Hippocampal formation (tissue), 2 donors: ENCODE measurements at regions not wholly inside any gene's neighbourhood (a gene's known extent, or its start where the extent isn't known, plus 50 kb on each side); places are given as distances from the start of the nearest gene placed in this dataset.

ENCODE experiments used
- DNase-seq, 2 donors: peaks; one replicate each; lab custom pipeline; 2025; lab: John Stamatoyannopoulos, UW

- no peak for DNase-seq
Observed at GRCh38 chrX:20861113-20861512, 513.1 kb upstream of the CNKSR2 start.

GRCh38 chrX:20857746-20858145 is 516.5 kb upstream of the CNKSR2 start:
- peak; percentile 25 to 43 for DNase-seq

GRCh38 chrX:20838477-20838876 is 535.7 kb upstream of the CNKSR2 start:
- DNase-seq, result no peak

- DNase-seq, result no peak
Observed at GRCh38 chrX:20829665-20830491, 544.3 kb upstream of the CNKSR2 start.

GRCh38 chrX:20825984-20826383 is 548.2 kb upstream of the CNKSR2 start:
- no peak for DNase-seq

- no peak for DNase-seq
Observed at GRCh38 chrX:20803971-20804370, 537.3 kb upstream of the RPS6KA3 start.

GRCh38 chrX:20802036-20802435 is 535.3 kb upstream of the RPS6KA3 start:
- DNase-seq, result no peak

- no peak for DNase-seq
Observed at GRCh38 chrX:20796450-20796849, 529.7 kb upstream of the RPS6KA3 start.

- DNase-seq, result no peak
Observed at GRCh38 chrX:20789103-20789502, 522.4 kb upstream of the RPS6KA3 start.

- DNase-seq, result no peak
Observed at GRCh38 chrX:20767346-20767745, 500.6 kb upstream of the RPS6KA3 start.

- no peak for DNase-seq
Observed at GRCh38 chrX:20756585-20756984, 489.9 kb upstream of the RPS6KA3 start.

- DNase-seq, result no peak
Observed at GRCh38 chrX:20753076-20753475, 486.4 kb upstream of the RPS6KA3 start.

GRCh38 chrX:20746690-20747089 is 480.0 kb upstream of the RPS6KA3 start:
- DNase-seq, result no peak

GRCh38 chrX:20743046-20743445 is 476.3 kb upstream of the RPS6KA3 start:
- no peak for DNase-seq

GRCh38 chrX:20742106-20742505 is 475.4 kb upstream of the RPS6KA3 start:
- no peak for DNase-seq

GRCh38 chrX:20740443-20740842 is 473.7 kb upstream of the RPS6KA3 start:
- no peak for DNase-seq

GRCh38 chrX:20739038-20739745 is 472.5 kb upstream of the RPS6KA3 start:
- no peak for DNase-seq

- no peak for DNase-seq
Observed at GRCh38 chrX:20729416-20729815, 462.7 kb upstream of the RPS6KA3 start.

GRCh38 chrX:20727447-20727846 is 460.7 kb upstream of the RPS6KA3 start:
- DNase-seq, result no peak

GRCh38 chrX:20720954-20721626 is 454.4 kb upstream of the RPS6KA3 start:
- no peak for DNase-seq

- DNase-seq, result no peak
Observed at GRCh38 chrX:20718592-20719380, 452.1 kb upstream of the RPS6KA3 start.

- DNase-seq, result no peak
Observed at GRCh38 chrX:20715176-20715575, 448.5 kb upstream of the RPS6KA3 start.
